SK-N-SH (cell line): ENCODE measurements at regions not wholly inside any gene's neighbourhood (a gene's known extent, or its start where the extent isn't known, plus 50 kb on each side); places are given as distances from the start of the nearest gene placed in this dataset.

Source experiments
- CTCF ChIA-PET: fragments of 300-600, 350-600 bp; formaldehyde crosslinking; extraction: SDS; loops from one replicate; lab custom pipeline; 2021; lab: Yijun Ruan, JAX
- POLR2A ChIA-PET: fragments of 350-600 bp; sonication (Branson Sonifier 250); formaldehyde crosslinking; extraction: SDS; loops from one replicate; lab custom pipeline; 2020; ENCODE audit warnings: antibody characterized with exemption, inconsistent platforms; lab: Yijun Ruan, JAX
- DNase-seq: peaks from one replicate; pipeline ENCODE4 v3.0.0; 2012
- H2AFZ ChIP-seq: fragments of 200-600 bp; sonication (generic); 2 replicates; pipeline ENCODE4 v1.8.1; 2016; ENCODE audit warnings: antibody characterized with exemption, mild to moderate bottlenecking, low read depth
- H3F3A ChIP-seq: fragments of 200-600 bp; sonication (generic); replicated peaks from 2 replicates; pipeline ENCODE3; 2016; ENCODE audit warnings: antibody characterized with exemption, mild to moderate bottlenecking; ENCODE audit not compliant: insufficient read depth
- H3K27ac ChIP-seq, 2 experiments: fragments of 200-500 bp in 1 of 2; fragments of 200-600 bp in 1 of 2; sonication (Bioruptor generic) in 1 of 2; sonication (generic), shearing (Covaris generic) in 1 of 2; 2 replicates each; pipeline versions ENCODE4 v1.5.1 to v1.6.1; 2014 to 2016; ENCODE audit warnings: low read depth in 2 of 2, inconsistent platforms in 1 of 2, low read length in 1 of 2, mild to moderate bottlenecking in 1 of 2, mixed read lengths in 1 of 2
- H3K27me3 ChIP-seq: fragments of 200-600 bp; sonication (generic), shearing (Covaris generic); 2 replicates; pipeline ENCODE4 v1.6.1; 2016; ENCODE audit warnings: mixed run types; ENCODE audit not compliant: insufficient read depth
- H3K36me3 ChIP-seq, 2 experiments: fragments of 200-500 bp in 1 of 2; fragments of 200-600 bp in 1 of 2; sonication (Bioruptor generic) in 1 of 2; sonication (generic) in 1 of 2; replicated peaks in 1 of 2; 2 replicates each; pipeline versions ENCODE3 to v1.5.1; 2014 to 2016; ENCODE audit warnings: low read length in 1 of 2, mild to moderate bottlenecking in 1 of 2; ENCODE audit not compliant: insufficient read depth in 2 of 2, control insufficient read depth in 1 of 2
- H3K4me1 ChIP-seq, 2 experiments: fragments of 200-500 bp in 1 of 2; fragments of 200-600 bp in 1 of 2; sonication (Bioruptor generic) in 1 of 2; sonication (generic), shearing (Covaris generic) in 1 of 2; 2 replicates each; pipeline versions ENCODE4 v1.5.1 to v1.6.1; 2014 to 2016; ENCODE audit warnings: low read depth in 1 of 2, low read length in 1 of 2, mixed run types in 1 of 2; ENCODE audit not compliant: insufficient read depth in 2 of 2, control insufficient read depth in 1 of 2
- H3K4me2 ChIP-seq: fragments of 200-600 bp; sonication (generic), shearing (Covaris generic); 2 replicates; pipeline ENCODE4 v1.6.1; 2017; ENCODE audit warnings: mixed run types
- H3K4me3 ChIP-seq, 2 experiments: fragments of 200-500 bp in 1 of 2; fragments of 200-600 bp in 1 of 2; sonication (Bioruptor generic) in 1 of 2; sonication (generic), shearing (Covaris generic) in 1 of 2; 2 replicates each; pipeline versions ENCODE4 v1.5.1 to v1.8.1; 2014 to 2016; ENCODE audit warnings: low read depth in 2 of 2, inconsistent platforms in 1 of 2, low read length in 1 of 2, mild to moderate bottlenecking in 1 of 2, mixed read lengths in 1 of 2, moderate library complexity in 1 of 2
- H3K79me2 ChIP-seq: fragments of 200-600 bp; sonication (generic); 2 replicates; pipeline ENCODE4 v1.8.1; 2017; ENCODE audit warnings: mild to moderate bottlenecking; ENCODE audit not compliant: insufficient read depth
- H3K9ac ChIP-seq: fragments of 200-600 bp; sonication (generic); 2 replicates; pipeline ENCODE4 v1.6.1; 2017; ENCODE audit warnings: mixed run types
- H3K9me2 ChIP-seq: fragments of 200-600 bp; sonication (generic); 2 replicates; pipeline ENCODE4 v1.6.1; 2017; ENCODE audit warnings: mixed run types
- H3K9me3 ChIP-seq: fragments of 200-600 bp; sonication (generic); 2 replicates; pipeline ENCODE4 v1.6.1; 2017; ENCODE audit warnings: mixed run types, mild to moderate bottlenecking, moderate library complexity
- H4K20me1 ChIP-seq: fragments of 200-600 bp; sonication (generic); 2 replicates; pipeline ENCODE4 v1.6.1; 2017; ENCODE audit warnings: mild to moderate bottlenecking, mixed run types; ENCODE audit not compliant: insufficient read depth
- CHD2 ChIP-seq: fragments of 150-350 bp; IDR thresholded peaks from 2 replicates; pipeline ENCODE4 v1.6.1; 2018; ENCODE audit warnings: low read length; ENCODE audit not compliant: partially characterized antibody
- CTCF ChIP-seq: fragments of 200-600 bp; sonication (generic); IDR thresholded peaks from 2 replicates; pipeline ENCODE4 v1.6.1; 2017; ENCODE audit warnings: antibody characterized with exemption, mild to moderate bottlenecking, moderate library complexity
- ELF1 ChIP-seq: IDR thresholded peaks from 2 replicates; pipeline ENCODE4 v1.4.0; 2012
- EP300 ChIP-seq, 2 experiments: IDR thresholded peaks; 2 replicates each; pipeline versions ENCODE4 v1.4.0 to v1.6.1; 2012; ENCODE audit warnings: borderline replicate concordance in 1 of 2, low read depth in 1 of 2, low read length in 1 of 2
- FOXJ3 ChIP-seq: sonication (generic); formaldehyde crosslinking; IDR thresholded peaks from 2 replicates; pipeline ENCODE4 v1.5.1; 2020; ENCODE audit warnings: mild to moderate bottlenecking, missing genetic modification reagents
- MAX ChIP-seq: IDR thresholded peaks from 2 replicates; pipeline ENCODE4 v1.4.0; 2012; ENCODE audit warnings: low read depth
- MEF2A ChIP-seq: IDR thresholded peaks from 2 replicates; pipeline ENCODE4 v1.4.0; 2012; ENCODE audit warnings: low read depth, borderline replicate concordance
- MXI1 ChIP-seq: IDR thresholded peaks from 2 replicates; pipeline ENCODE4 v1.6.1; 2012; ENCODE audit warnings: mild to moderate bottlenecking, low read depth, low read length, improper control_type of control experiment
- NFIC ChIP-seq: IDR thresholded peaks from 2 replicates; pipeline ENCODE4 v1.4.0; 2012; ENCODE audit warnings: borderline replicate concordance
- NRF1 ChIP-seq: IDR thresholded peaks from 2 replicates; pipeline ENCODE4 v1.6.1; 2012; ENCODE audit warnings: low read depth, mild to moderate bottlenecking, low read length
- PBX3 ChIP-seq: IDR thresholded peaks from 2 replicates; pipeline ENCODE4; 2012
- RAD21 ChIP-seq: IDR thresholded peaks from 2 replicates; pipeline ENCODE4 v1.6.1; 2012; ENCODE audit warnings: mild to moderate bottlenecking, low read length
- SMC3 ChIP-seq: IDR thresholded peaks from 2 replicates; pipeline ENCODE4 v1.6.1; 2012; ENCODE audit warnings: low read depth, low read length, improper control_type of control experiment
- TCF12 ChIP-seq: IDR thresholded peaks from 2 replicates; pipeline ENCODE4 v1.4.0; 2012
- USF1 ChIP-seq: IDR thresholded peaks from 2 replicates; pipeline ENCODE4 v1.4.0; 2012; ENCODE audit warnings: low read depth, borderline replicate concordance
- YY1 ChIP-seq: IDR thresholded peaks from 2 replicates; pipeline ENCODE4 v1.4.0; 2012; ENCODE audit warnings: low read depth, mild to moderate bottlenecking
- ZBTB33 ChIP-seq: IDR thresholded peaks from 2 replicates; pipeline ENCODE4 v1.4.0; 2012; ENCODE audit warnings: low read depth, borderline replicate concordance
- WGBS: methylation state at CpG from one replicate; pipeline ENCODE4 v1.1.6; 2017; ENCODE audit warnings: low lambda C conversion rate; 5-methylcytosine and 5-hydroxymethylcytosine counted together

GRCh38 chr4:180418819-180419531 is 1824.2 kb upstream of the TENM3 start (continued):
- no peak for TF ChIP-seq CHD2
- TF ChIP-seq FOXJ3, result no peak
- TF ChIP-seq ELF1, result no peak

GRCh38 chr4:180422989-180423711 is 1820.1 kb upstream of the TENM3 start:
- H3K27me3 ChIP-seq, result no peaks in the 10 kb centered on the region
- no peak overlapping the region for H3K4me3 ChIP-seq
- H3K4me2 ChIP-seq, result no peak overlapping the region
- no peak overlapping the region for H3K27ac ChIP-seq
- DNase-seq, result no peak
- no peaks in the 10 kb centered on the region for H4K20me1 ChIP-seq
- no peak overlapping the region for H2AFZ ChIP-seq
- H3K36me3 ChIP-seq, result no peaks in the 10 kb centered on the region
- CTCF ChIA-PET, result interaction anchor here (1.1 kb wide), 1 partner anchor 16 kb away, joined by 3 read pairs; no protein-coding TSS in a partner anchor
- H3K9me2 ChIP-seq, result no peaks in the 10 kb centered on the region
- no peaks in the 10 kb centered on the region for H3K4me1 ChIP-seq
- no peaks in the 10 kb centered on the region for H3K9me3 ChIP-seq
- TF ChIP-seq ELF1, result no peak
- TF ChIP-seq USF1, result no peak
- TF ChIP-seq PBX3, result no peak
- H3F3A ChIP-seq, result no peaks in the 10 kb centered on the region
- no peaks in the 10 kb centered on the region for H3K79me2 ChIP-seq
- POLR2A ChIA-PET, result no interaction called here
- no peak overlapping the region for H3K9ac ChIP-seq
- WGBS, result 2% methylated on average over 5 of the region's 5 CpGs

GRCh38 chr4:180423712-180424057 is 1819.5 kb upstream of the TENM3 start:
- H3K36me3 ChIP-seq, result no peaks in the 10 kb centered on the region
- H3F3A ChIP-seq, result no peaks in the 10 kb centered on the region
- no peaks in the 10 kb centered on the region for H3K9me2 ChIP-seq
- H3K4me1 ChIP-seq, result no peaks in the 10 kb centered on the region
- no peak for DNase-seq
- no peak overlapping the region for H3K27ac ChIP-seq
- 0% methylated on average over 4 of the region's 4 CpGs for WGBS
- H3K4me2 ChIP-seq, result no peak overlapping the region
- no peaks in the 10 kb centered on the region for H4K20me1 ChIP-seq
- H3K4me3 ChIP-seq, result no peak overlapping the region
- no peaks in the 10 kb centered on the region for H3K79me2 ChIP-seq
- CTCF ChIA-PET, result interaction anchor here (1.1 kb wide), 1 partner anchor 16 kb away, joined by 3 read pairs; no protein-coding TSS in a partner anchor
- H3K9ac ChIP-seq, result no peak overlapping the region
- H3K9me3 ChIP-seq, result no peaks in the 10 kb centered on the region
- no peak overlapping the region for H2AFZ ChIP-seq
- POLR2A ChIA-PET, result no interaction called here
- H3K27me3 ChIP-seq, result no peaks in the 10 kb centered on the region
- TF ChIP-seq RAD21 (no peak), SMC3 (no peak), PBX3 (no peak), CHD2 (no peak), ZBTB33 (no peak), EP300 (IDR thresholded peaks at IDR 0.05; ENCODE audit: borderline replicate concordance in 1 of 2, low read depth in 1 of 2, low read length in 1 of 2) (no peak), TCF12 (no peak), MAX (no peak), CTCF (no peak), MXI1 (no peak), NFIC (no peak), NRF1 (no peak), YY1 (no peak), MEF2A (no peak)
